ENCODE measurements at regions not wholly inside any gene's neighbourhood (a gene's known extent, or its start where the extent isn't known, plus 50 kb on each side); places are given as distances from the start of the nearest gene placed in this dataset.

DNA sequence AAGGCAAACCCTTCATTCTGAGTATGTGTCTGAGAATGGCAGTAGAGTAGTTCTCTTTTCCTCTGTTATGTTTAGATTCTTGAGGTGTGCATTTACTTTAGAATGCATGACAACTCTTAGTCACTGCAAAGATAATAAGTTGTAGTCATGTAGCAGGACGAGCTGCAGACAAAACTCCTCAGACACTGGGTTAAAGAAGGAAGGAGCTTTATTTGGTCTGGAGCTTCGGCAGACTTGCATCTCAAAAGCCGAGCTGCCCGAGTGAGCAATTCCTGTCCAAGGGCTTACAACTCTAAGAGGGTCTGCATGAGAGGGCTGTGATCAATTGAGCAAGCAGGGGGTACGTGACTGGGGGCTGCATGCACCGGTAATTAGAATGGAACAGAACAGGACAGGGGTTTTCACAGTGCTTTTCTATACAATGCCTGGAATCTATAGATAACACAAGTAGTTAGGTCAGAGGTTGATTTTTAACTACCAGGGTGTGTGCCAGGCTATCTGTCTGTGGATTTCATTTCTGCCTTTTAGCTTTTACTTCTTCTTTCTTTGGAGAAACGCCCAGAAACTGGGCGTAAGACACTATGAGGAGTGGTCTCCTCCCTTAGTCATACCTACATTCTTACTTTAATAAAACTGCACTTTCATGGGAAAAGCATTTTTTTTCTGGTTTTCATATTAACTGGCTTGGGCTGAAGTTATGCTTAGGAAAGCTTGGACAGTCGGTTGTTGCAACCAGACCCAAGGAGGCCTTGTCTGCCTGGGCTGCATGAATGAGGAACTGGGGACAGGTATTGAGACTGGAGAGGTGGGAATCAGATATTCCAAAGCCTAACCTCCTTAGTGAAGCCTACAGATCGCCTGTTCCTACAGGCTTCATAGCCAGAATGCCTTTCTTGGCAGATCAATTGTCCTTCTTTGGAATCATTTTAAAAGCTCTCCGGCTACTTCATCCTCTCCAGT, 115.1 kb downstream of the RHOU start:
- DNase-seq, result no peak

DNA sequence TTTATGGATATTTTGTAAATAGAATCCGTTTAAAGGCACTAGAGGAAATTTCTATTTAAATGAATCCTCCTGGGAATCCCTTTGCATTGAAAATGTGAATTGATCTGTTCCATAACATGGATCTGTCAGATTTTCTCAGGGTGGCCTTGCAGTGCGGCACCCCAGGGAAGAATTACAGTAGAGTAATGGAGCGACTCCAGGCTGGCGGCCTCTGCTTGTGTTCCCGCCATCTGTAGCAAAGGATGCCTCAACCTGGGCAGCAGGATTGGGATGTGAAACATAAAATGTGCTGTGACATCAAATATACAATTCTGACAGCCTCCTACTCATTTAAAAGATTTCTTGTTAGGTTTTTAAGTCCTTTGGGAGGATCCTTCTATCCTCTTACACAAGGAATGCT, 115.9 kb downstream of the RHOU start:
- DNase-seq, result no peak

DNA sequence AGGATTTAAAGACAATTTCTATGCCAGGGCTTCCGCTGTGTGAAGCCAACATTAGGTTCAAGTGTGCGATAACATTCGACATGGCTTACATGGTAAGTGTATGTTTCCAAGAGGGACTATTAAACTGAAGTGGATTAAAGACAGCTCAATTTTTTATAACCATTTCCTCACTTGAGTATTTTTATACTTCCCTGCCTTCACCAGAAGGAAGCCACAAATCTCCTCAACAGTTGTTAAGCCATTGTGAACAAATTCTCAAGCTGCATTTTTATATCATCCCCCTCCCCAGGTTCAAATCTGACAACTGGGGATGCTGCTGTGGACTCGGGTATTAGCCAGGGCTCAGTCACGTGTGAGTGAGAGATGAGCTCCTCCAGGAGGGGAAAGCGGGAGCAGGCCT, 116.3 kb downstream of the RHOU start:
- DNase-seq, result no peak

DNA sequence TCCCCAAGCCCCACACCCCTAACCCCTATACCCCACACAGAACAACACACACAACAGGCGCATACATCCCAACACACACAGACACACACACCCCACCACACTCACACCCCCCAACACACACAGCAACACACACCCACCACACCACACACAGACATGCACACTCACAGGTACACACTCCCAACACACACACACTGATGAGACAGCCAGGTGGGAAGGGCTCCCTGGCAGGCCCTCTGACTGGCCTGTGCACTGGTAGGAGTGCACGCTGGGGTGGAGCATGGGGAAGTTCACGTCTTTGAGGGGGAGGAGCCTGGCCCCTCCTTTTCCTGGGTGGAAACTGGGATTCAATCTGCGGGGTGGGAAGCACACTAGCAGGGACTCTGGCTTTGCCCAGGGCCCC, 116.7 kb downstream of the RHOU start:
- DNase-seq, result no peak

DNA sequence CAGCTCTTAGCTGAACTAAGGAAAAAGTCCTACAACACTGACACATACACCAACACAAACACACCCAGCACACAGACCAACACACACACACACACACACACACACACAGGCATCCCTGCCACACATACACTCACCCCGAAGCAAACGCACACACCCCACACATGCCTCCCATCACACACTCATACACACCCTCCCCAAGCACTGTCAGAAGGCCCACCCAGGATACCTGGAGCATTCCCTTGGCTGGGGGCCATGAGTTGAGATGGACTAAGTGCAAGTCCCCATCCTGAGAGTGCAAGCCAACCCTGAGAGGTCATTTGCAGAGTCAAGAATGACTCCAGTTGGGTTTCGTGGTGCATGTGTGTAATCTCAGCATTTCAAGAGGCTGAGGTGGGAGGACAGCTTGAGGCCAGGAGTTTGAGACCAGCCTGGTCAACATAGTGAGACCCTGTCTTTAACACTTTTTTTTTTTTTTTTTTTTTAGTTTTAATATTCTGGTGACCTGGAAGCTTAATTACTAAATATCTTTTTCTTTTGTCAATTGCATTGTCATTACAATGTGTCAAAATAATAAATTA, 117.3 kb downstream of the RHOU start:
- DNase-seq, result no peak

DNA sequence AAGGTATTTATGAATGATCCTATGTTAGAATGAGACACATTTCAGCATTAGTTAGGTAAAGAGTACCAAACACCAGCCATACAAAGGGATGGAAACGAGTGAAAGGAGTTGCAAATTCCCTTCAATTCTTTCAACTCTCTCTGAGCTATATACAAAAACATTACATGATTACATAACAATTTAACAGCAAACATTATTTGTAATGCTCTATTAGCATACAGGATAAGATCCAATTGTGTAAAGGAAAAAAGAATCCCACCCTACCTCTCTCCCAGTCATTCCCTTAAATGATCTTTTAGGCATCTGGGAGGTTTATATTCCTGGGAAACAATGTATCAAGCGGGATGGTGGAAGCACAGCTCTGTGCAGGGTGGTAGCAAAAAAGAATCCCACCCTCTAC, 117.9 kb downstream of the RHOU start:
- no peak for DNase-seq

DNA sequence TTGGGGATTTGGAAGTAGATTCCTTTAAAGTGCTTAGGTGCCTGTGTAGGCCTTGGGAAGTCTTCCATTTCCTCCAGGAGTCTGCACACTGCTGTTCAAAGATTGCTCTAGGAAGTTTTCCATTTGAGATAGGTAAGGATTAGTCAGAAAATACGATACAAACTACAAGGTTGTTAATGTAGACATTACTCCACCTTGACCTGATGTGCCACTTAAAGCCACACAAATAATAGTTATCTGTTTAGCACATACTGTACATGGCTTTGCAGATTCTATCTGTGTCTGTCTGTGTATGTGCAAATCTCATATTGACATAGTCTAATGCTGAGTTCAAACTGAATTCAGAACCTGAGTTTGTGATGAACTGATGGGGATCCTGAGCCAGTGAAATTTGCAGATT, 118.4 kb downstream of the RHOU start:
- no peak for DNase-seq

DNA sequence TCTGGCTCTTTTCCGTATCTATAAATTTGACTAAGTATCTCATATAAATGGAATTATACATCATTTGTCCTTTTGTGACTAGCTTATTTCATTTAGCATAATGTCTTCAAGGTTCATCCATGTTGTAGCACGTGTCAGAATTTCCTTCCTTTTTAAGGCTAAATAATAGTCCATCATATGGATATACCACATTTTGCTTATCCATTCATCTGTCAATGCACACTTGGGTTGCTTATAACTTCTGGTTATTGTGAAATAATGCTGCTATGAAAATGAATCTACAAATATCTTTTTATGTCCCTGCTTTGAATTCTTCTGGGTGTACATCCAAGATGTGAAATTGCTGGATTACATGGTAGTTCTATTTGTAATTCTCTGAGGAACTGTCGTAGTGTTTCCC, 119.6 kb downstream of the RHOU start:
- no peak for DNase-seq

DNA sequence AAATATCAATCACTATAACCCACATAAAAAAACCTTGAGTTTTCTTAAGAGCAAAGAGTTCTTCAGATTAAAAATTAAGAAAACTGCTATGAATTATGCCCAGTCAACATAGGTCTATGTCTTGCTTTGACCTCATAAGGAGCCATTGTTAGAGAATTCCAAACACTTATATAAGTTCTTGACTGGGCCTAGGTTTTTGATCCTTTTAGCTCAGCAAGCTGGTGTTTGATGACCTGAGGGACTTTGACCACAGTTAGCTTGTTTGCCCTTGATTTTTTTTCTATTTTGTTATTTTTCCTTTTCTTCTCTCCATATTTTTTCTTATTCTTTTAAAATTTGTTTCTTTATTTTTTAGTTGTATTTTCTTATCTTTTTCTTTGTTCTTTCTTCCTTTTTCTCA, 122.3 kb downstream of the RHOU start:
- DNase-seq, result no peak

DNA sequence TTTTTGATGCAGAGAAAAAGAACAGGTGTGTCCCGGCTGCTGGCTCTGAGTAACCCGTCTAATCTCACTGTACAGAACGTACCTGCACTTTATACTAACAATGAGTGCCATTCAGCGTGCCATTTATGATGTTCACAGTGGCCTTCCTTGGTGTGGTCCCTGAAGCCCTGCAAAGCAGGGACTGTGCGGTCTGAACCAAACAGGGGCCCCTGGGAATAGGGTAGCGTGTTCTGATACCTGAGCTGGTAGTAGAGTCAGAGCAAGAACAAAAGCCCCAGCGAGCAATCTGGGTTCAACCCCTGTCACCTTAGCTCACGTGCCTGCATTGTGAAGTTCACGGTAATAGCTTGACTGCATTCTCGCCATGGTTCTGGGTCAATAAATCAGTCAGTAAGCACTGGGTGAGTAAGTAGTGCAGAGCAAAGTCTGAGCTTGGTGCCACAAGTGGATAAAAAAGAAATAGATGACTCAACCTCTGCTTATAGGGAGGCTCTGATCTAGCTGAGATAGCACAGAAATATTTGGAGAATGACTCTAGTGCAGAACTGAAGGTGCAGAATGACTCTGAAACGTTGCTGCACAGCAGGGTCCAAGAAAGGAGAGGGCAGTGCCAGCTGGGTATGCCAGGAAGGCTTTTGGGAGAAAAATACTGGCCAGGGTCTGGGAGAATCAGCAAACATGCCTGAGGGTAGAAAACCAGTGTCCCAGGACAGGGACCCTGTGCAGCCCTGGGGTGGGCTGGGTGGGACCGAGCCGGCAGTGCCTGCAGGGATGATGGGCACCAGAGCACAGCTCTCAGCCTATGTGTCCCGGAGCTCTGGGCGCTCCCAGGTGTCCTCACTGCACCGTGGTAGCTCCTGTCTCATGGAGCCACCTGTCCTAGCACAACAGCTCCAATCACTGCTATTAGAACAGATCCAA, 125.9 kb downstream of the RHOU start:
- no peak for DNase-seq

DNA sequence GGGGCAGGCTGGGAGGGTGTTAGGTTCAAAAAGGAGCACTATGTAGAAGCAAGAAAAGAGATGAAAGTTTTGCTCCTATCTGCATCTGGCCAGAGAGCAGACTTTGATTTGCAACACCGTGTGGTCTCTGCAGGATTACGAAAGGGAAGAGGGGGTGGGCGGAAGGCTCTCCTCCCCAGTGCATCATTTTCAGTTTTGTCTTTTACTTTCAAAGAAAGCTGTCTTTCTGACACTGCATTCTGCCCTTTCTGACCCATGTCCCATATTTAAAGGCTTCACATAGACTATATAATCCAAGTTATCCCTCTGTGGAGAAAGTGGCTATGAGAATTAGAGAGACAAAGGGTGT, 126.5 kb downstream of the RHOU start:
- DNase-seq, result no peak

DNA sequence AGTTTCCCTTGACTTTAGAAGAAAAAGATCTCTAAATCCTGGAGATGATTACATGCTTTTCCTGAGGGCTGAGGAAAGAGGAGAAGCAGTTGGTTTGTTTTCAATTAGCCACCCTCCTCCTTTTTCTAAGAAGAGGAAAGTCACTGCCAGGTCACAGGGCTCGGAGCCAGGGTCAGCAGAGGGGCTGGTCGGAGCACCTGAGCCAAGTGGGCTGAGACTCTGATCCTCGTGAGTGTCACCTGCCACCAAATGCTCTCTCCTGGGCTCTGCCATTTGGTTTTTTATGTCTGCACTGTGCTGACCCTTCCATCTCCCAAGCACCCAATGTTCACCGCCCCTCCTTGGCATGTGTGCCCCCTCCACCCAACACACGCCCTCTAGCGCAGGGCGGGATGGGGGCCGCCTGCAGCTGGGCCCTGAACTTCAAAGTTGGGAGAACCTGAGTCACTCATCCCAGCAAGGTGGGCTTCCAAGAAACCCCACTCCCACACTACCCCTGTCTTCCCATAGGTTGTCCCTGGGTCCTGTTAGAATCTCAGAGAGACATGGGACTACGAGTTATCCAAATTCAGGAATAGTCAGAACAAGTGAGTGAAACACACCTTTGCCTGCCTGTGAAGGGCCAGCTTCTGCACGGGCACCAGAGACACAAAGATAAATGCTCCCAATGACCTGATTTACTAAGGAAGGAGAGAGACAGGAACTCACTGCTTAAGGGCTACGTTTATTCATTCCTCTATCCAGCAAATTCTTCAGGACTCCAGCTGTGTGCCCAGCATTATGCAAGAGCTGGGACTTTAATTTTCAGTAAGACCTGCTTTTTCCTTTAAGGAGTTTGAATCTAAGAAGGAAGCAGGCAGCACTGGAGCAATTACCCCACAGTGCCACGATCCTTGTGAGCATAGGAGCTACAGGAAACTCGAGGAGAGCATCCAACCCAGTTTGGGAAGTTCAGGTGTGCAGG, 127.5 kb downstream of the RHOU start:
- DNase-seq, result no peak

DNA sequence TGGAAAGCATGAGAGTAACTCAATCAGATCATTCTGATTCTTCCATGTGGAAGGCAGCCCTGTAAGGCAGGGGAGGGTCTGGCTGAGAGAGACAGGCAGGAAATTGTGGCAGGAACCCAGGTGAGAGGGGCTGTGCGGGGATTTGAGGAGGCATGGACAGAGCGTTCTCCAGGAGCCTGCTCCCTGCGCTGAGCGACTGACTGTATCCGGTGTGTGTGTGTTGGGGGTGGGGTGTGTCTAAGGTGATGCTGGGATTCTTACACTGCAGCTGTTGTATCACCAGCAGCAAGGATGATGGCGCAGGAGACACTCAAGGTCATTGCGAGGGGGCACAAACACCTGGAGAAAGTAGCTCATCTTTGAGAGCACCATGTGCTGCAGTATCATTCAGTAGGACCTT, 128.5 kb downstream of the RHOU start:
- no peak for DNase-seq

DNA sequence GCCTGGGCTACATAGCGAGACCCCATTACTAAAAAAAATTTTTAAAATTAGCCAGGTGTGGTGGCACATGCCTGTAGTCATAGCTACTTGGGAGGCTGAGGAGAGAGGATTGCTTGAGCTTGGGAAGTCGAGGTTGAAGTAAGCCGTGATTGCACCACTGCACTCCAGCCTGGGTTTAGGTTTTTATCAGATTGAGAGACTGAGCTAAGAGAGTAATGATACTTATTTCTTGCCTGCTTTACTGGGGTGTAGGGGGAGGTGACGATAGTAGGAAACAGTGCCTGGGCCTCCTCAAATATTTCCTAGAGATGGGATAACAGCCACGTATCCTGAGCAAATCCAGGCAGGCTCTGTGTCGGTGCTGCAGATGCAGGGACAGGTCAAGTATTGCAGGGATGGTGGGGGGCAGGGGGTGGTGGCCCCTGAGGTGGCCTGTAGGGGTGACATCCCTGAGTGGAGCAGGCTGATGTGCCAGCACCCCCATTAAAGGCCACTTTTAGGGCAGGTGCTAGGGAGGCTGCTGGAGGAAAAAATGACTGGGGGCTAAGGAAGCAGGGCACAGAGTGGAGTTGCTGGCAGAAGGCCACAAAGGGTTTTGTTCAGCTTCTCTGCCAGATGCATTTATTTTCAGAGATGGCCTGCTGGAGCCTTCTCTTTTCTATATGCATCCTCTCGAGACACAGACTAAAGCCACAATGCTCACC, 130.5 kb downstream of the RHOU start:
- no peak for DNase-seq

DNA sequence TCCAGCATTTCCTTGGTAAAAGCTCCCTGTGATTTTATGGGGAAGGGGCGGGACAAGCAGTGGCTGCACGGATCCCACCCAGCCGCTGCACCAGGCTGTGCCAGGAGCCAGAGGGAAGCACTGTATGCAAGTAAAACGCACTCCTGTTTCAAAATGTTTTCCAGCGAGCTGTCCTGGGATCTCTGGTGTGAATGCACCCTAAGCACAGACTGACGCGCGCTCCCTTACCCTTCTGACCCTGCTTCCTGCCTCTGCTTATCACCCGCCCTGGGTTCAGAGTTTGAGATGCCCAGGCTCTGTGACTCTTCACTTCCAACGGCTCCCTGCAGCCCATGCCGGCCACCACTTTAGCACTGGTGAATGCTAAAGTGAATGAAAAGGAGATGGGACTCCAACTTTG, 131.2 kb downstream of the RHOU start:
- peak; percentile 25 for DNase-seq

DNA sequence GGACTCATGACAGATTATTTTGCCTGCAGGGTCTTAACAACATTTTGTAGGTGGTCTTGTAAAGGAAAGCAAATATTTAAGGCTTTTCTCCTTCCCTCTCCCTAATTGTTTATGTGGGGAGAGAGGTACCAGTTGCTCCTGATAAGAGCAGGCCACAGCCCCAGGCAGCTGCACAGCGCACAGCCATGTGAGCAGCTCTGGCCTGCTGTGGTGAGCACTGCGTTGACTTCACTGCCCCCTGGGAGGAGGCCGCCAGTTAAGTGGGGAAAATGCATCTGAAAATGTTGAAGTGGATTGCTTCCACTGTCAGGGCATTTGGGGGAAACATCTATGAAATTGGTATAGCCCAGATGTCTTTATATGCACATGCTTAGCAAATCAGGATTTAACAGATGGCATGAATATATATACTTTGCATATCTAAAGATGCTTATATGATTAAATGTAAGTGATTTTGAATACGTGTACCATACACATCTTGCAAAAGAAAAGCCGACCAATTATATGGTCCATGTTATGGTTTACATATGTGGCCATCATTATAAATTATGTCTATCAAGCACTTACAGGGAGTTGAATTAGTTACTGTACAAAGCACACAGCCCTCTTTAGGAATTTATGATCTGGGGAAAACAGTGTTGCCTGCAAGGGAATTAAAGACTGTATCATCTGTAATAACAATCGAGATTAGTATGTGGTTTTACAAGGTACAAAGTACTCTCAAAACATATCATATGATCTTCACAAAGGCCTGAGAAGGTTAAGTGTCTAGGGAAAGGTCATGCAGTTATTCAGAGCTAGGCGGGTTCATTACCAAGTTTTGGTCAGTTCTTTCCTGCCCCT, 132.1 kb downstream of the RHOU start:
- DNase-seq, result peak; percentile 58

DNA sequence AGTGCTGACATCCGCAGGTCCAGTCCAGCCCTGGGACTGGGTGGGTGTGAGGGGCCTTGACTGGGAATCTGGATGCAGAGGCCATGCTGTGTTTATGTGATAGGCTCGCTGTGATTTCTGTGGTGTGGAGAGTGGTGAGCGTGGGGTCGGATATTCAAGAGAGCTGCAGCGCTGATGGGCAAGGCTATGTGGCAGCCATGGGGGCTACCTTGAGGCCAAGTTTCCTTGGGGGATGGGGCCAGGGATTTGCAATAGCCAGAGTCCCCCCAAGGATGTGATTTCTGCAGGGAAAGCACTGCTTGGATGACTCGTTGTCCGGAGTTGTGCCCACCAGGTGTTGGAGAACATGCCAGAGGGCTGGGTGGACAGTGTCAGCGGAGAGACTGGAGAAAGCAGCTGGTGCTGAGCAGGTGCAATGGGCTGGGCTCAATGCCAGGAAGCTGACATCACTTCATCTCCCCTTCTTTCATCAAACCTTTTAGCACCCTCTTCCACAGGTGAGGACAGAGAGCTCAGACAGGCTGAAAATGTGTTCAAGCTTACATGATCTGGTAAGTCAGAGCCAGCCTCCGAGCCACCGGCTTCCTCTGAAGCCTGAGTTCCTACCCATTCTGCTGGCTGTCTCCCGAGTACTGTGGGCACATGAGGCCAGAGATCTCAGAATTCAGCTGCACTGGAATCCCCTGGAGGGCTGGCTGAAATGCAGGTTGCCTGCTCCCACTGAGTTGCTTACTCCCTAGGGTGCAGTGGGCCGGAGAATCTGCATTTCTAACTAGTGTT, 132.9 kb downstream of the RHOU start:
- no peak for DNase-seq

DNA sequence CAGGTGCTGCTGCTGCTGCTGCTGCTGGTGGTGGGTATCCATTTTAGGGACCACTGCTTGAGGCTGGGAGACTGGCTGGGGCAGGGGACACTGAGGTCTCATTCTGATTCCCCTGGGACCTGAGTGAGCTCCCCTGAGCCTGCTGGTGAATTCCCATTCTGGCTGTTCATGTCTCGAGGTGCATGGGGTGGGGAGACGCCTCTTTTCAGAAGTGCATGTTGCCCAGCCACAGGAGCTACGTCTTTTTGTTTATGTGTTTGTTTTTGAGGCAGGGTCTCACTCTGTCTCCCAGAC, 133.4 kb downstream of the RHOU start:
- no peak for DNase-seq

DNA sequence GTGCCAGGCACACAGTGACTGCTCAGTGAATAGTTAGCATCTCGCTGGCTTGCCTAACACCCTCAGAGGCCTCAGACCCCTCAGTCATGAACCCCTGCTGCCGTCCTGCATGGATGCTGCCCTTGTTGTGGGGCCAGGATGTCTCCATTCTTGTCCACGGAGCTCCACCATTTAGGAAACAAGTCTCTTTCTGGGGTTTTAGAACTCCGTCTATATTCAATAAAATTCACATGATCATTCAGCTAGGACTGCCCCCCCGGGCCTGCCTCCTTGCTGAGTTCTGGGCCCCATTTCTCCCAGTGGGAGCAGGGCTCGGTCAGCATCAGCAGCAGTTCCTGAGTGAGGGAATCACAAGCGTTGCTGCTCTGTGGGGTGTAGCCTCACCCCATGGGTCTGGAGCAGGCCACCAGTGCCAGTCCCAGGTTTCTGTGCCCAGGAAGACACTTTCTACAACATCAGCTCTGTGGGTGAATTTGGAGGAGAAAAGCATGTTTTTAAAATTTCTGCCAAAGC, 134.1 kb downstream of the RHOU start:
- no peak for DNase-seq
